LNCaP clone FGC (cell line): ENCODE measurements at regions not wholly inside any gene's neighbourhood (a gene's known extent, or its start where the extent isn't known, plus 50 kb on each side); places are given as distances from the start of the nearest gene placed in this dataset.

Source experiments
- DNase-seq: peaks from one replicate; pipeline ENCODE4 v3.0.0-alpha.2; 2011; ENCODE audit warnings: low read depth
- H3K4me3 ChIP-seq: 2 replicates; pipeline ENCODE4 v1.5.1; 2011; ENCODE audit warnings: mild to moderate bottlenecking, low read depth, low read length, control low read depth
- TF ChIP-seq, protein P1 (sequence below): IDR thresholded peaks from 2 replicates; pipeline ENCODE4 v1.5.1; 2012; ENCODE audit warnings: mild to moderate bottlenecking; ENCODE audit not compliant: control insufficient read depth, insufficient read depth; ENCODE audit errors: extremely low read depth

GRCh38 chr5:111583758-111584203 is 71.4 kb upstream of the STARD4 start:
- TF ChIP-seq, protein P1, sequence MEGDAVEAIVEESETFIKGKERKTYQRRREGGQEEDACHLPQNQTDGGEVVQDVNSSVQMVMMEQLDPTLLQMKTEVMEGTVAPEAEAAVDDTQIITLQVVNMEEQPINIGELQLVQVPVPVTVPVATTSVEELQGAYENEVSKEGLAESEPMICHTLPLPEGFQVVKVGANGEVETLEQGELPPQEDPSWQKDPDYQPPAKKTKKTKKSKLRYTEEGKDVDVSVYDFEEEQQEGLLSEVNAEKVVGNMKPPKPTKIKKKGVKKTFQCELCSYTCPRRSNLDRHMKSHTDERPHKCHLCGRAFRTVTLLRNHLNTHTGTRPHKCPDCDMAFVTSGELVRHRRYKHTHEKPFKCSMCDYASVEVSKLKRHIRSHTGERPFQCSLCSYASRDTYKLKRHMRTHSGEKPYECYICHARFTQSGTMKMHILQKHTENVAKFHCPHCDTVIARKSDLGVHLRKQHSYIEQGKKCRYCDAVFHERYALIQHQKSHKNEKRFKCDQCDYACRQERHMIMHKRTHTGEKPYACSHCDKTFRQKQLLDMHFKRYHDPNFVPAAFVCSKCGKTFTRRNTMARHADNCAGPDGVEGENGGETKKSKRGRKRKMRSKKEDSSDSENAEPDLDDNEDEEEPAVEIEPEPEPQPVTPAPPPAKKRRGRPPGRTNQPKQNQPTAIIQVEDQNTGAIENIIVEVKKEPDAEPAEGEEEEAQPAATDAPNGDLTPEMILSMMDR, result no peak
- H3K4me3 ChIP-seq, result no peak overlapping the region
- no peak for DNase-seq

DNA sequence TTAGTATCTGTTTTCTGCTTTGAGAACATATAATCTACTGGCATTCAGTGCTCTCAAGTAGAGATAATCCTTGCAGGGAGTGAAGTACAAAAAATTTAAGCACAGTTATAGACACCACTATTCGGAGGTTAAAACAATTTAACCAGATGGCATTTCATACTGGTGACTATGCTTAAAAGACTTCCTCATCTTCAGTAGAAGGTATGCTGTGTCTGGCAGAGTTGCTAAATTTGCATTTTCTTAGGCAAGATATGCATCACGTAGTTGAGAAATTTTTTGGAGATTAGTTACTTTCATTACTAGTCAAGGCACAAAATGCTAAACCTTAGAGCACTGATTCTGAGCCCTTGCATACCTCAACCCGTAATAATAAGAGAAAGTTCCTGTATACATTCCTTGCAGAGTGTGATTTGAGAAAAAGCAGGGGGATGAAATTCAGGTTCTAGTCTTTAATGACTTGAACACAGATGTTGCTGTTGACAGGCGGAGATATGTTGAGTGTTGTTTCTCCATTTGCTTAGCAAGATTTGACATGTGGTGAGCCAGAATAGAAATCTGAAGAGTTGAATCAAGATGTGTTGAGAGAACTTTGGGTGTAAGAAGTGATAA is 70.8 kb upstream of the STARD4 start:
- DNase-seq, result no peak
- TF ChIP-seq, protein P1, result no peak
- no peak overlapping the region for H3K4me3 ChIP-seq

GRCh38 chr5:111582451-111582850 is 70.1 kb upstream of the STARD4 start:
- H3K4me3 ChIP-seq, result no peak overlapping the region
- DNase-seq, result no peak
- TF ChIP-seq, protein P1, result no peak

- DNase-seq, result no peak
- TF ChIP-seq, protein P1, result no peak
- no peak overlapping the region for H3K4me3 ChIP-seq
These were observed 68.6 kb upstream of the STARD4 start for GRCh38 chr5:111580956-111581355.

GRCh38 chr5:111574311-111574710 is 62.0 kb upstream of the STARD4 start:
- DNase-seq, result no peak
- TF ChIP-seq, protein P1, result no peak
- no peak overlapping the region for H3K4me3 ChIP-seq

- peak; percentile 19 for DNase-seq
- TF ChIP-seq, protein P1, result no peak
- no peak overlapping the region for H3K4me3 ChIP-seq
These were observed 60.2 kb upstream of the STARD4 start for GRCh38 chr5:111572561-111572960.
